ENCODE measurements at regions not wholly inside any gene's neighbourhood (a gene's known extent, or its start where the extent isn't known, plus 50 kb on each side); places are given as distances from the start of the nearest gene placed in this dataset.
"Not testable (repeated sequence)": the region's sequence is repeated elsewhere in the genome, so short reads cannot be mapped to it uniquely, and the experiment has no call there.

- no peak for DNase-seq (ENCODE audit: low spot score)
These were observed 144.1 kb upstream of the RBPJ start for GRCh38 chr4:26176598-26177149.

- DNase-seq (ENCODE audit: low spot score): no peak
These were observed 142.0 kb upstream of the RBPJ start for GRCh38 chr4:26178854-26179253.

DNA sequence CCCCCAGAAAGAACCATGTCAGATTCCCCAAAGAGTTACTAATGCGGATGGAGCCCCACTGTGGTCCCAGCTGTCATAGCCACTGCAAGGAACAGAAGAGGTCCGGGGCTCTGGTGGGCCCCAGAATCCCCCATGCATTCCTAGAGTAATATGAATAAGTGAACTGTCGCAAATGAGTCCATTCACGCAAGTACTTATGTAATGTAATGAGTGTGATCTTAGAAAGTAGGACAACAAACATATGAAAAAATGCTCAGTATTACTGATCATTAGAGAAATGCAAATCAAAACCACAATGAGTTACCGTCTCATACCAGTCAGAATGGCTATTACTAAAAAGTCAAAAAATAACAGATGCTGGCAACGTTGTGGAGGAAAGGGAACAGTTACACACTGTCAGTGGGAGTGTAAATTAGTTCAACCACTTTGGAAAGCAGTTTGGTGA is 141.5 kb upstream of the RBPJ start:
- DNase-seq (ENCODE audit: low spot score): no peak

- no peak for DNase-seq (ENCODE audit: low spot score)
These were observed 139.2 kb upstream of the RBPJ start for GRCh38 chr4:26181616-26182015.

- DNase-seq (ENCODE audit: low spot score): peak; percentile 19
These were observed 137.8 kb upstream of the RBPJ start for GRCh38 chr4:26183017-26183416.

- DNase-seq (ENCODE audit: low spot score): no peak
These were observed 135.4 kb upstream of the RBPJ start for GRCh38 chr4:26185436-26185835.

DNA sequence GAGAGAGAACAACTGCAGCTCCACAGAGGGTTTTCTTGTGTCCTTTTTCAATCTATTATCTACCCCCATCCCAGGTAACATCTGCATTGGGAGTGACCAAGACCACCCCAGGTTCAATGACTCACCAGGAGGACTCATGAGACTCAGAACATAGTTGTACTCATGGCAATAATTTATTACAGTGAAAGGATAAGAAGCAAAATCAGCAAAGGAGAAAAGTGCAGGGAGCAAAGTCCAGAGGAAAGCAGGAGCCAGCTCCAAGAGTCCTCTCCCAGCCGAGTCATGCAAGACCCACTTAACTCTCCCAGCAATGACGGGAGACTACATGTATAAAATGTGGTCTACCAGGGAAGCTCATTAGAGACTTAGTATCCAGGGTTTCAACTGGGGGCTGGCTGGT is 129.5 kb upstream of the RBPJ start:
- DNase-seq (ENCODE audit: low spot score): no peak

- DNase-seq (ENCODE audit: low spot score): no peak
These were observed 127.6 kb upstream of the RBPJ start for GRCh38 chr4:26192899-26193869.

DNA sequence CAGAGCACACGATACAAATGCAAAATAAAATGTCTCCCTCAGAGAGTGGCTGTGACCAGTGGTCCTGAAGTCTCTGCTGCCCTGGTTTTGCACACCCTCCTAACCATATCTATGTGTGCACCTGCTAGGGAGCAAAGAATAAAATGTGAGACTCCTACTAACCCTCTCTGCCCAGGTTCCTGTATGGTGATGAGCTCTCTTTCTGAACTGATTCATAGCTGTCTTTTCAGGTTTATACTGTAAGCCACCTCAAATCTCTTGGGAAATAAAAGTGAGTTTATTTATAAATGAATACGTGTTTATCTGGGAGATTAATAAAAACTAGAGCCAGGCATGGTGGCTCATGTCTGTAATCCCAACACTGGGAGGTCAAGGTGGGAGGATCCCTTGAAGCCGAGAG is 126.0 kb upstream of the RBPJ start:
- DNase-seq (ENCODE audit: low spot score): no peak

DNA sequence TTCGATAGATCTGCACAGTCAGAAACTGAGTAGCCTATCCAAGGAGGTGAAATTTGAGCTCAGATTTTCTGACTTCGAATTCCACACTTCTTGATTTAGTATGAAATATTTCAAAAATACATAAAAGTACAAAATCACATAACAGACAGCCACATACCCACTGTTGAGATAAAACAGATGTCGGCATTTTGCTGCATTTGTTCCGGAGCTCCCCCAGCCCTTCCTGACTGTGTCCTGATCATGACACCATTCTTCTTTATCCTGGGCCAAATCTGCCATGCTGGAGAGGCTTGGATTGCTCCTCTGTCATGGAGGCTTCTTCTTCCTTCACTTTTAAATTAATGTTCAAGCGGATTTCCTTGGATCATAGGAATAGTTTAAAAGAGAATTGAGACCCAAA is 124.2 kb upstream of the RBPJ start:
- DNase-seq (ENCODE audit: low spot score): no peak

DNA sequence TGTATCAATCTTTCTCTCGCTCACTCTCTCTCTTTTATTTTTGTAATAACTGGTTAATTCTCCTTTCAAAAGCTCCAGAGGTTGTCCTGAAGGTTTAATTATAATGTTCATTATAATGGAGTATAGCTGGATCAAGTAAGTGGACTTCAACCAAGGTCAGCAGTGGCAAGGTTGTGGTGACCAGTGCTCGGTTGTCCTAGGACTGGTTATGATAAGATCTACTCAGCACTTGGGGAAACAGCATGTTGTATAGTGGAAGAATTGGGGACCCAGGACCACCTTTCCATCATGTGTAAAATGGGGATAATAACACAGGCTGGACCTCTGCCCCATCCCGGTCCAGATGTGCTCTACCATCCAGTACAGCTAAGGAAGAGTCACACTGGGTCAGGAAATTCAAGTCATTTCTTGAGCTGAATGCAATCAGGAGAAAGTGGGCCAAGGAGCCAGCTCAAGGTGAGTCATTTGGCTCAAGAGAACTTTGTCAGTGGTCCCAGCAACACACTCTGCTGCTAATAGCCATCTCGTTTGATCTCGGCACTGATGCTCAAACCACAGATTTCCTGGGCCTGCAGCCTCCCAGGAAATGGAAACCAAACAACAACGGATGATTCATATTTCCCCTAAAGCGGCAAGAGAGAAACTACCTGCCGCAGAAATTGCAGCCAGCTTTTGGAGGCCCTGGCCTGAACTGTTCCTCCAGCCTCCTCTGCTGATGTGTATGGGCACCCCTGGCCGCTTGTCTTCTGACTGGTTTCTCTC is 123.6 kb upstream of the RBPJ start:
- peak; percentile 74 for DNase-seq (ENCODE audit: low spot score)

- DNase-seq (ENCODE audit: low spot score): not testable (repeated sequence)
These were observed 121.9 kb upstream of the RBPJ start for GRCh38 chr4:26198931-26199330.

- DNase-seq (ENCODE audit: low spot score): no peak
These were observed 121.2 kb upstream of the RBPJ start for GRCh38 chr4:26199596-26199995.

DNA sequence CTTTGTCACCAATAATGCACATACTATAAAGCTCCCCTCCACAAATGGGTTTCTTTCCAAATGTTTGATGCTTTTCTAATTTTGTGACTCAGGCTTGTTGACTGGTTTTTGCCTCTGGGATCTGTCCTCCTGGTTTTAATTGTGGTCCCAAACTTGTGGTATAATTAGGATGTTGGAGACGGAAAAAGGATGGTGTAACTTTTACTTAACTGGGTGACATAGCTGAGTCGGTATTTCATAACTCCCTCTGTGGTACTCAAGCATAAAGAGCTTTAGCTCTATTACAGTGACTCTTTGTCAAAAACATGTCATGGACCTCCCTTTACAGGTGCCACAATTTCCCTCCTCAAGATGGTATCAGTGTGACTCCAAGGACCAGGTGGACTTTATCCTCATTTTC is 119.7 kb upstream of the RBPJ start:
- DNase-seq (ENCODE audit: low spot score): no peak

DNA sequence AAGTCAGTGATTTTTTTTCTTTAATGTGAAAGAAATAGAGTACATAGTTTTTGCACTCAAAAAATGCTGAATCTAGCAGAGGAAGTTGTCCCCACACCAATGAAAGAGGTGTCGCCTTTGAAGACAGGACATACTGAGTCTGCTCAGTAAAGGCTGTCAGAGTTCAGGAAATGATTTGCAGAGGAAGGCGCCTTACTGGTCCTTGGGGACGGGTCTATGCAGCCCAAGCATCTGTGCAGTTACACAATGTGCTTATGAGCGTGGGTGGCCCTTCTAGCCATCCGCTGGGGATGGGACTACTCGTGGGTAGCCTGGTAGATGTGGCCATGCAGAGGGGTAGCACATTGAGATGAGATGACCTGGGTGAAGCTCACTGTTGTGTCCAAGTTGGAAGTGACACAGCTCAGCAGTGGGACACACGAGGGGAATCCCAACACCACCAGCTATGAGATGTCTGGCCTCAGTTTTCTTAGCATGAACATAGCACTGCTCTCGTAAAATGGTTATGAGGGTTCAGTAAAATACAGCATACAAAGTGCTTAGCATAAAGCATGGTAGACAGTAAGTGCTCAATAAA is 116.5 kb upstream of the RBPJ start:
- DNase-seq (ENCODE audit: low spot score): no peak

GRCh38 chr4:26204911-26205370 is 115.9 kb upstream of the RBPJ start:
- DNase-seq (ENCODE audit: low spot score): no peak

- DNase-seq (ENCODE audit: low spot score): no peak
These were observed 114.5 kb upstream of the RBPJ start for GRCh38 chr4:26206339-26206738.

GRCh38 chr4:26206999-26207398 is 113.8 kb upstream of the RBPJ start:
- no peak for DNase-seq (ENCODE audit: low spot score)

- DNase-seq (ENCODE audit: low spot score): no peak
These were observed 113.2 kb upstream of the RBPJ start for GRCh38 chr4:26207631-26208030.

- DNase-seq (ENCODE audit: low spot score): peak; percentile 10
These were observed 112.4 kb upstream of the RBPJ start for GRCh38 chr4:26208237-26208994.

GRCh38 chr4:26209378-26209777 is 111.4 kb upstream of the RBPJ start:
- not testable (repeated sequence) for DNase-seq (ENCODE audit: low spot score)

GRCh38 chr4:26212528-26212927 is 108.3 kb upstream of the RBPJ start:
- no peak for DNase-seq (ENCODE audit: low spot score)

All from COLO829 (cell line).